HCEC 1CT (cell line): ENCODE measurements at regions not wholly inside any gene's neighbourhood (a gene's known extent, or its start where the extent isn't known, plus 50 kb on each side); places are given as distances from the start of the nearest gene placed in this dataset.
A peak's percentile ranks its signal among the peaks of the same experiment; 100 is the strongest.

Experiments
- DNase-seq: peaks from one replicate; pipeline ENCODE4 v3.0.0-alpha.2; 2017

- DNase-seq: no peak
Measured at GRCh38 chr6:8213995-8214394, 111.6 kb upstream of the EEF1E1 start.

GRCh38 chr6:8212720-8213434 is 110.5 kb upstream of the EEF1E1 start:
- no peak for DNase-seq

- no peak for DNase-seq
Measured at GRCh38 chr6:8207869-8208191, 105.5 kb upstream of the EEF1E1 start.

GRCh38 chr6:8207191-8207868 is 105.0 kb upstream of the EEF1E1 start:
- DNase-seq: no peak

GRCh38 chr6:8203337-8203736 is 101.0 kb upstream of the EEF1E1 start:
- no peak for DNase-seq

- no peak for DNase-seq
Measured at GRCh38 chr6:8201679-8202078, 99.3 kb upstream of the EEF1E1 start.

GRCh38 chr6:8200255-8200654 is 97.9 kb upstream of the EEF1E1 start:
- DNase-seq: no peak

- no peak for DNase-seq
Measured at GRCh38 chr6:8195714-8196102, 93.4 kb upstream of the EEF1E1 start.

GRCh38 chr6:8195040-8195713 is 92.8 kb upstream of the EEF1E1 start:
- DNase-seq: peak; percentile 8

GRCh38 chr6:8194490-8194889 is 92.1 kb upstream of the EEF1E1 start:
- no peak for DNase-seq

- no peak for DNase-seq
Measured at GRCh38 chr6:8193541-8193940, 91.2 kb upstream of the EEF1E1 start.

GRCh38 chr6:8192597-8192996 is 90.2 kb upstream of the EEF1E1 start:
- no peak for DNase-seq

GRCh38 chr6:8192067-8192466 is 89.7 kb upstream of the EEF1E1 start:
- no peak for DNase-seq

GRCh38 chr6:8191629-8192028 is 89.3 kb upstream of the EEF1E1 start:
- no peak for DNase-seq

- no peak for DNase-seq
Measured at GRCh38 chr6:8187209-8187608, 84.9 kb upstream of the EEF1E1 start.

- DNase-seq: no peak
Measured at GRCh38 chr6:8182902-8183665, 80.7 kb upstream of the EEF1E1 start.

GRCh38 chr6:8181951-8182845 is 79.8 kb upstream of the EEF1E1 start:
- no peak for DNase-seq

- DNase-seq: no peak
Measured at GRCh38 chr6:8181160-8181881, 79.0 kb upstream of the EEF1E1 start.

GRCh38 chr6:8180327-8181159 is 78.2 kb upstream of the EEF1E1 start:
- DNase-seq: peak; percentile 70

- peak; percentile 9 for DNase-seq
Measured at GRCh38 chr6:8177721-8178120, 75.4 kb upstream of the EEF1E1 start.
